DMS53 treated with DMSO at 0.1 percent for 48 hours (cell line): ENCODE measurements at regions not wholly inside any gene's neighbourhood (a gene's known extent, or its start where the extent isn't known, plus 50 kb on each side); places are given as distances from the start of the nearest gene placed in this dataset.

Experiments
- DNase-seq: peaks from one replicate; lab custom pipeline; 2025; ENCODE audit not compliant: unreplicated experiment; lab: John Stamatoyannopoulos, UW

DNA sequence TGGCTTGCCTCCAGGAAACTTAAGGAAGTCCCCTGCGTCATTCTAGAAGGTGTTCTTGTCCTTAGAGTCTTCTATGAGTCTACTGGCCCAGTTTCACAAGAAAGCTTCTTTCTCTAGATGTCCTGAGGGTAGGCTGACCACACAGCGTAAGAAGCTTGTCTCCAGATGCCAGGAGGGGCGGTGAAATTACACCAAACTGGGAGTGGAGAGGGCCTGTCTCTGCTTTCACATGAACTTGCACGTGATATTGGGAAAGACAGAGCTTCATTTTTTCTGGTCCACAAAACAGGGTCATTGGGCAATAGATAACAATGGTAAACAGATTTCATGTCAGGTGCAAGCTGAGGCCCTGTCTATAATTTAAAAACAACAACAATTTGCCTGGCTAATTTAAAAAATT is 85.7 kb upstream of the TBX3 start:
- DNase-seq = no peak

- DNase-seq = no peak
Observed at GRCh38 chr12:114767906-114768722, 84.1 kb upstream of the TBX3 start.

GRCh38 chr12:114767084-114767760 is 83.2 kb upstream of the TBX3 start:
- no peak for DNase-seq

DNA sequence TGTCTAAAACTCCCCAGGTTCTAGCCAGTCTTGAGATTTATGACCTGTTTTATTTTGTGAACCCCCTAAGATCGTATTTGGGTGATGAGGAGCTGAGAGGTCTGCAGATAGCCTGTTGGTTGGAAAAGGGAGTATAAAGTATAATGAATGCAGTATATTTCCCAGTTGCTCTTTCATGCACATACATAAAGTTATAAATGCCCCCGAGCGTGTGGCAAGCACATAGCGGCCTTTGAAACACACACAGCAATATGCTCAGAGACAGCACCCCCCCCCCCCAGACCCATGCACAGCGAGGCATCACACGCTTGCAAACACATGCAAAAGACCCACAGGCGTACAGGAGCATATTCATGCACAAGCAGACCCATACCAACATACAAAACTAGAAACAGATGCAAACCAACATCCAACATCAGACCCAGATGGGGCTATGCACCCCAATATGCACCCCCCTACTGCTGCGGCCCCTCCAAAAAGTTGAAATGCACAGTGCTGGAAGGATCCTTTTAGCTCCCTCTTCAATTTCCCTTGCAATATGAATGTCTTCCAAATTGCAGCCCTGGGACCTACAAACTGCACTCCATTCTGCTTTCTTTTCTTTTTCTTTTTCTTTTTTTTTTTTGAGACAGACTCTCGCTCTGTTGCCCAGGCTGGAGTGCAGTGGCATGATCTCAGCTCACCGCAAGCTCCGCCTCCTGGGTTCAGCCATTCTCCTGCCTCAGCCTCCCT is 82.2 kb upstream of the TBX3 start:
- DNase-seq = no peak

GRCh38 chr12:114764510-114764909 is 80.5 kb upstream of the TBX3 start:
- no peak for DNase-seq

GRCh38 chr12:114762490-114763110 is 78.6 kb upstream of the TBX3 start:
- no peak for DNase-seq

DNA sequence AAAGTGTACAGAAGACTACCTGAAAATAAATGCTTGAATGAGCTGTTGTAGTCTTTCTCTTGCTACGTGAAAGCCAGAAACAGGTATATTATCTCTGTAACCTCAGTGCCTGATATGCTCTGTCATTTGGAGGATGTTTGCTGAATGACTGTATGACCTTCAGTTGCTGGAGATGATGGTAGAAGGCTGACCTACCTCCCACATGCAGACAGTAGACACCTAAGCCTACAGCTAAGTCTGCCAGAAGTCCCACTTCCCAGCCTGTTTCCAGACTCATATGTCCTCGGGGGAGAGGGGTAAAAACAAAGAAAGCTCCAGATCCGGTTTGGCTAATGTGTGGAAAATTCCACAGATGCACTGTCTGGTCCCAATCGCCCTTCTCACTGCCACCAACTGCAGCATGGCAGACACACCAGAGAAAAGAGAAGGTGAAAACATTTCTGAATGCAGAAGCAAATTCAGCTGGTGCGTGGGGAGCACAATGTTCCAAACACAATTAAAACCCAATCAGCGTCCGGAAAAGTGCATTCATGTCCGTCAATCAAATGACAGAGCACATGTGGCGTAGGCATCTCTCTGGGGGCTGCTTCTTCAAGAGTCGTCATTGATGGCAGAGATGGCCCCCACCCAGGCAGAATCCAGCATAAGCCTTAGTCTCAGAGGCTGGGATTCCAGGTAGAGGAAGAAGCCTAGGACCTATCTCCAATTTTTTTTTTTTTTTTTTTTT is 76.3 kb upstream of the TBX3 start:
- DNase-seq = no peak

DNA sequence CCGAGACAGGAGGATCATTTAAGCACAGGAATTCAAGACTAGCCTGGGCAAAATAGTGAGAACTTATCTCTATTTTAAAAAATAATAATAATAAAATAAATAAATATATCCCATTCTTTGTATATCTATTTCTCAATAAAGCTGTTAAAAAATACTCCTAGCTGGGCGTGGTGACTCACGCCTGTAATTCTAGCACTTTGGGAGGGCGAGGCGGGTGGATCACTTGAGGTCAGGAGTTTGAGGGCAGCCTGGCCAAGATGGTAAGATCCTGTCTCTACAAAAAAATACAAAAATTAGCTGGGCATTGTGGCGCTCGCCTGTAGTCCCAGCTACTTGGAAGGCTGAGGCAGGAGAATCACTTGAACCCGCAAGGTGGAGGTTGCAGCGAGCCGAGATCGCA is 75.7 kb upstream of the TBX3 start:
- DNase-seq = no peak

- DNase-seq = no peak
Observed at GRCh38 chr12:114757684-114758325, 73.8 kb upstream of the TBX3 start.

GRCh38 chr12:114752217-114752616 is 68.2 kb upstream of the TBX3 start:
- DNase-seq = no peak

DNA sequence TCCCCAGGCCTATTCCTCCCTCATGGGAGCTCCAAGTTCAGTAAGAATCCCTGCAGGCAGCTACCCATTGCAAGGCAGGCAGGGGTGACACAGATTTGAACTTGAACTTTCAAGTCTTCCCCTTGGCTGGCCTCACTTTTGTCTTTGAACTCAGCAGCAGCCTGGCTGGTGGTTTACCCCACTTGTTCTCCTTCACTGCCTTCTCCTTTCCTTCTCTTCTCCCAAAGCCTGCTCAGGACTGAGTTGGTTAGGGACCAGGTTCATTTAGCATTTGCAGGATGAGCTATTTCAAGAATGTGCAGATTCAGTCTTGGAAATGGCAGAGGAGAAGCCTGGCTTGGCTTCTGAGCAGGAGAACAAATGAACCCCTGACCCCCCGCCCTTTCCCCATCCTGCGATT is 67.7 kb upstream of the TBX3 start:
- no peak for DNase-seq

DNA sequence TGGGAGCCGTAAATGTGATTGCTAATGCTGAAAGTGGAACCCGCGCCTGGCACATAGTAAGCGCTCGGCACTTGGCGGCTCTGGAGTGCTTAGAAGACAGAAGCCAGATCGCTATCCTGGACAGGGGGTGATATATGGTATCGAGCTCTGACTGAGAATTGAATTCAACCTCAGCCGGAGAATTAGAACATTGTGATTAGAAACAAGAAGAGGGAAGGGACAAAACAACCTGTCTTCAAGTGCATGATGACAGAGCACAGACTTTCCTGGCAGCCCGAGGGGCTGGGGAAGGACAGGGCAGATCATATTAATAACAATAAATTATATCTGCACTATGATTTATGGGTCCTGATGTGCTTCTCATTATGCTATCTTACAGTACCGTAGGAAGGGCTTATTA is 66.9 kb upstream of the TBX3 start:
- no peak for DNase-seq

GRCh38 chr12:114749065-114749464 is 65.1 kb upstream of the TBX3 start:
- DNase-seq = no peak

DNA sequence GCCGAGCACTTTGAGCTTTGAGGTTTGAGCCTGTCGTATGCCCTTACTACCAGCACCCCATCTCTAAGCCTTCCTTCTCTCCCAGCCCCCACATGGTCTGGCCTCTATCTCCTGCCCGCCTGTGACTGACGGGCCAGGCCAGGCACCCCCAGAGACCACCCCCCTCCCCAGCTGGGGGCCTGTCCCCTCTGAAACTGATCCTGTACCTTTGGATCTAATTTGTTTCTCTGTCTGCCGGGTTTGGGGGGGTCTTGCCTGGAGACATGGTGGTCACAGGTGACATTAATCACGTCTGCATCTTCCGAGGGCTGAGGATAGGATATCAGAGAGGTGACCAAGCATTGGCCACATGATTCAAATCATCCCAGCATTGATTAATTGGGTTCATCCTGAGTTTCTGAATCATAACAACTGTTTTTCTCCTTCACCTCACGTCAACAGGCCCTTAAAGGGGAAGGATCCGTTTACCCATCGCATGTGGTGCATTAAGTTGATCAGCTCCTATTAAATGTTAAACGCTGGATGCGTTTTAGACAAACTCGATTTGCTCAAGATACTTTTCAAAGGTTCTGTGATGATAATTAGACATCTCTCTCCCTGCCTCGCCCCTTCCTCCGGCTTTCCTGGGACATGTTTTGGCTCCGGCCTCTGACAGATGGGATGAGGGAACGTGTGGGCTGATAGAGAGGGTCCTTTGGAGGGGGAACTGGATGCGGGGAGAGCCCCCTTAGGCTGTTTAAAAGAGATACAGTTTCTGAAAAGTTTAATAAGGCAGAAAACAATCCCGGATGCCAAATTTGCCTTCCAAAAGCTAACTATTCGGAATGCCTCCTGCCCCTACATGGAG is 63.3 kb upstream of the TBX3 start:
- DNase-seq = no peak

GRCh38 chr12:114746297-114747011 is 62.5 kb upstream of the TBX3 start:
- DNase-seq = no peak

DNA sequence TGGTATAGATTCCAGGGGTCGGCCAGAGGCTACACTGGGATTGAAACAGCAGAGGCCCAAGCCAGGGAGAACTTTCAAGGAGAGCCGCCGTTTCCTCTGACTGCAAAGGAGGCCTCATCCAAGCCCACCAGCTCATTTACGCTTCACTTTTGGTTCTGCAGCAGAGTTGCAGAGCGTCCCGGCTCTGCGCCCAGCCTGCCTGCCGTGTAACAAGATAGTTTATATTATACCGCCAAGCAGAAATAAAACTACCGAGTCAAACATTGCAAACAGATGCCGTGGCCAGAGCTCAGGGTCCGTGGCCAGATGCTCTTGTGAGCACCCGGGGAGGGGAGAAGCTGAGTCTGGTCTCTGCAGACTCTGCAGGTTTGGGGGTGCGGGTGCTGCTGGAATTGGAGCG is 60.7 kb upstream of the TBX3 start:
- no peak for DNase-seq

DNA sequence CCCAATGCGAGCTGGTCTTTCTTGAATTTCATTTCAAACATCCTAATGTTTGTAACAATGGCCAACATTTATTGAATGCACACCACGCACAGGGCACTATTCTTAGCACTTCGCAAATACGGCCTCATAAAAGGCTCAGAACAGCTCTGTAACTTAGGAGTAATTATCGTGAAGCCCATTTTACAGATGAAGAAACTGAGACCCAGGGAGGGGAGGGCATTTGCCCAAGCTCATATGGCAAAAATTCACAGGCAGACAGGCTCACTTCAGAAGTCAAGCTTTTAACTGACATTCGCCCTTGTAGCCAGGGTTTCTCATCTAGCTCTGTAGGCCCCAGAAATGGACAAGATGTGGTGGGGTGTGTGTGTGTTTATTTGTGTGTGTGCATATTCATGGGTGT is 60.3 kb upstream of the TBX3 start:
- DNase-seq = no peak

DNA sequence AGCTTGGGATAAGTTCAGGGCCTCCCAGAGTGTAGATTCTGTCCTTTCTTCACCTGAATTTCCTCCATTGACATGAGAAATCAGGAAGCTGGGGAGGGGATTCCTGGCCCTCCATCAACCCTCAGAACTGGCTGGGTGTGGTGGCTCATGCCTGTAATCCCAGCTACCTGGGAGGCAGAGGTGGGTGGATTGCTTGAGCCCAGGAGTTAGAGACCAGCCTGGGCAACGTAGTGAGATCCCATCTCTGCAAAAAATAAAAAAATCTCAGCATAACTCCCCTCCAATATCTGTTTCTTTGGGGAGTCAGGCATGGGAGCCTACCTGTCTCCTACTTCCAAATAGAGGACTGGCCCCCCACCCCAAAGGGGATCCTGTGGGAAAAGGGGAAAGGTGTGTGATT is 59.8 kb upstream of the TBX3 start:
- DNase-seq = no peak

DNA sequence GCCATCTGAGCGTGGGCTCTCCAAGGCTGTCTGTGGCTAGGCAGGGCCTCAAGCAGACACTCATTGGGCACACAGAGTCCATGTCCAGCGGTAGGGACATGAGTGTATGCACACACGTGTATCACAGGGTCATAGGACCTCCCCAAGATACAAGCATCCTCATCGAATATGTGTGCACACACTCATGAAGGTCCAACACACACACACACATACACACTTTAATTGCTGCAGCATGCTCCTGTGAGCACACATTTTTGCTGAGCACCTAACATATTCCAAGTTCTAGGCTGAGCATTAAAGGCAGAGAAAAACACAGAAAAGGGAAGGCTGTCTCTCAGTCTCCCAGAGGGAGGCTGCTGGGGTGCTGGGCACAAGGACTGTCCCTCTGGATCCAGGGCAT is 59.3 kb upstream of the TBX3 start:
- DNase-seq = no peak
